Adrenal gland (tissue), 9 donors: ENCODE measurements at regions not wholly inside any gene's neighbourhood (a gene's known extent, or its start where the extent isn't known, plus 50 kb on each side); places are given as distances from the start of the nearest gene placed in this dataset.
A peak's percentile ranks its signal among the peaks of the same experiment; 100 is the strongest.
"Not testable (repeated sequence)": the region's sequence is repeated elsewhere in the genome, so short reads cannot be mapped to it uniquely, and the experiment has no call there.

Experiments
- DNase-seq, 7 donors: peaks; one replicate each; pipeline ENCODE4 v3.0.0-alpha.2; 2019 to 2020
- H3K27ac ChIP-seq, 5 donors: fragments of 200-600 bp; sonication (generic) in 4 of 5; 1 replicate in 3 of 5; 2 replicates in 2 of 5; pipeline versions ENCODE4 v1.5.1 to v1.8.0; 2016 to 2020; ENCODE audit warnings: mild to moderate bottlenecking in 1 of 5
- H3K27me3 ChIP-seq: fragments of 200-600 bp; 2 replicates; pipeline ENCODE4 v1.8.0; 2021
- H3K36me3 ChIP-seq, 2 donors: fragments of 200-600 bp; replicated peaks in 1 of 2; 1 replicate in 1 of 2; 2 replicates in 1 of 2; pipeline versions ENCODE4 v1.5.1 to v1.8.0; 2018 to 2022
- H3K4me1 ChIP-seq, 2 donors: fragments of 200-600 bp; replicated peaks in 1 of 2; 1 replicate in 1 of 2; 2 replicates in 1 of 2; pipeline versions ENCODE4 v1.5.1 to v1.8.0; 2018 to 2021
- H3K4me3 ChIP-seq, 4 donors: fragments of 200-600 bp; sonication (generic) in 3 of 4; one replicate each; pipeline ENCODE4 v1.5.1; 2016 to 2018
- H3K9me3 ChIP-seq, 3 donors: fragments of 200-600 bp; sonication (generic) in 1 of 3; replicated peaks in 1 of 3; 1 replicate in 2 of 3; 2 replicates in 1 of 3; pipeline versions ENCODE4 v1.5.1 to v1.8.0; 2016 to 2021
- POLR2A ChIP-seq, 2 donors: fragments of 450-650 bp; IDR thresholded peaks; one replicate each; pipeline ENCODE4 v1.6.1; 2017; ENCODE audit warnings: antibody characterized with exemption in 2 of 2, mild to moderate bottlenecking in 2 of 2, moderate library complexity in 1 of 2
- WGBS, 4 donors: extraction: QIAGEN DNeasy Blood & Tissue Kit in 2 of 4; methylation state at CpG; one replicate each; pipeline versions ENCODE4 v1.1.5 to v1.1.7; 2013 to 2017; 5-methylcytosine and 5-hydroxymethylcytosine counted together
- intact Hi-C, 2 donors: fragments of 100-400 bp; cut with DNase I; formaldehyde crosslinking; loops; one replicate each; pipeline versions ENCODE4 v1.14.1 to v1.15.0; 2022 to 2023
- TF ChIP-seq, protein P1 (sequence below), 6 experiments: fragments of 450-650 bp in 4 of 6; fragments of 200-600 bp in 2 of 6; sonication (generic) in 1 of 6; IDR thresholded peaks; 1 replicate in 5 of 6; 2 replicates in 1 of 6; pipeline versions ENCODE4 v1.5.1 to v1.8.0; 2016 to 2021; ENCODE audit warnings: antibody characterized with exemption in 6 of 6, mild to moderate bottlenecking in 2 of 6, moderate library complexity in 1 of 6
- donor health status: healthy with polysubstance abuse.
- donor health status: Bipolar disorder and iron deficiency.
- donor health status: DM: yes; HTN: yes; CAD: no.
- donor health status: DM: no; HTN: no; CAD: no.
- donor health status: DM: no; HTN: no; CAD: no.

DNA sequence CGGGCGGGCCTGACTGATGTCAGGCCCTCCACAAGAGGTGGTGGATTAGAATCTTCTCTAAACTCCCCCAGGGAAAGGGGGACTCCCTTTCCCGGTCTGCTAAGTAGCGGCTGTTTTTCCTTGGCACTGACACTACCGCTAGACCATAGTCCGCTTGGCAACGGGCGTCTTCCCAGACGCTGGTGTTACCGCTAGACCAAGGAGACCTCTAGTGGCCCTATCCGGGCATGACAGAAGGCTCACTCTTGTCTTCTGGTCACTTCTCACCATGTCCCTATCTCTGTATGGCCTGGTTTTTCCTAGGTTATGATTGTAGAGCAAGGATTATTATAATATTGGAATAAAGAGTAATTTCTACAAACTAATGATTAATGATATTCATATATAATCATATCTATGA lies 318.2 kb upstream of the DKK2 start:
- 44 to 88% (median 60%) methylated on average over 11 of the region's 11 CpGs for WGBS, 4 donors

GRCh38 chr4:107351196-107351595 lies 315.1 kb upstream of the DKK2 start:
- Histone ChIP-seq H3K36me3 (no peaks in the 10 kb centered on the region), H3K27me3 (no peaks in the 10 kb centered on the region), H3K4me1 (no peaks in the 10 kb centered on the region), H3K4me3 (no peak overlapping the region), H3K9me3 (no peaks in the 10 kb centered on the region), H3K27ac (no peak overlapping the region)
- TF ChIP-seq, protein P1, sequence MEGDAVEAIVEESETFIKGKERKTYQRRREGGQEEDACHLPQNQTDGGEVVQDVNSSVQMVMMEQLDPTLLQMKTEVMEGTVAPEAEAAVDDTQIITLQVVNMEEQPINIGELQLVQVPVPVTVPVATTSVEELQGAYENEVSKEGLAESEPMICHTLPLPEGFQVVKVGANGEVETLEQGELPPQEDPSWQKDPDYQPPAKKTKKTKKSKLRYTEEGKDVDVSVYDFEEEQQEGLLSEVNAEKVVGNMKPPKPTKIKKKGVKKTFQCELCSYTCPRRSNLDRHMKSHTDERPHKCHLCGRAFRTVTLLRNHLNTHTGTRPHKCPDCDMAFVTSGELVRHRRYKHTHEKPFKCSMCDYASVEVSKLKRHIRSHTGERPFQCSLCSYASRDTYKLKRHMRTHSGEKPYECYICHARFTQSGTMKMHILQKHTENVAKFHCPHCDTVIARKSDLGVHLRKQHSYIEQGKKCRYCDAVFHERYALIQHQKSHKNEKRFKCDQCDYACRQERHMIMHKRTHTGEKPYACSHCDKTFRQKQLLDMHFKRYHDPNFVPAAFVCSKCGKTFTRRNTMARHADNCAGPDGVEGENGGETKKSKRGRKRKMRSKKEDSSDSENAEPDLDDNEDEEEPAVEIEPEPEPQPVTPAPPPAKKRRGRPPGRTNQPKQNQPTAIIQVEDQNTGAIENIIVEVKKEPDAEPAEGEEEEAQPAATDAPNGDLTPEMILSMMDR (IDR thresholded peaks at IDR 0.05): no peak
- no peak for TF ChIP-seq POLR2A (IDR thresholded peaks at IDR 0.05)
- intact Hi-C loops: no loop called here
- no peak for DNase-seq

More for the DNA sequence above, 318.2 kb upstream of the DKK2 start:
- H3K27me3 ChIP-seq, intact Hi-C loops, H3K4me1 ChIP-seq, H3K4me3 ChIP-seq, H3K9me3 ChIP-seq, H3K27ac ChIP-seq, H3K36me3 ChIP-seq: not testable (repeated sequence)
- TF ChIP-seq, protein P1 (IDR thresholded peaks at IDR 0.05): peak in 3 of 6 experiments; percentile 10 to 24 (median 22)
- peak in 5 of 7 donors; percentile 17 to 49 (median 33) for DNase-seq

GRCh38 chr4:107349732-107350131 lies 313.6 kb upstream of the DKK2 start:
- no peak overlapping the region for H3K4me3 ChIP-seq
- no peaks in the 10 kb centered on the region for H3K4me1 ChIP-seq
- intact Hi-C loops: no loop called here
- no peaks in the 10 kb centered on the region for H3K9me3 ChIP-seq
- DNase-seq: no peak
- no peak for TF ChIP-seq POLR2A (IDR thresholded peaks at IDR 0.05)
- TF ChIP-seq, protein P1 (IDR thresholded peaks at IDR 0.05): no peak
- no peaks in the 10 kb centered on the region for H3K27me3 ChIP-seq
- H3K36me3 ChIP-seq: no peaks in the 10 kb centered on the region
- no peak overlapping the region for H3K27ac ChIP-seq

- TF ChIP-seq POLR2A (IDR thresholded peaks at IDR 0.05): no peak
- TF ChIP-seq, protein P1 (IDR thresholded peaks at IDR 0.05): no peak
- intact Hi-C loops: no loop called here
- Histone ChIP-seq H3K9me3 (no peaks in the 10 kb centered on the region), H3K27me3 (no peaks in the 10 kb centered on the region), H3K4me3 (no peak overlapping the region), H3K4me1 (no peaks in the 10 kb centered on the region), H3K27ac (no peak overlapping the region), H3K36me3 (no peaks in the 10 kb centered on the region)
- no peak for DNase-seq
- 45 to 71% (median 52%) methylated on average over 1 of the region's 1 CpG for WGBS, 4 donors
Measured at GRCh38 chr4:107349266-107349665, 313.2 kb upstream of the DKK2 start.
